ENCODE measurements at regions not wholly inside any gene's neighbourhood (a gene's known extent, or its start where the extent isn't known, plus 50 kb on each side); places are given as distances from the start of the nearest gene placed in this dataset.

GRCh38 chr4:121593760-121594159 lies 103.0 kb downstream of the ANXA5 start:
- no peak for TF ChIP-seq CTCF (IDR thresholded peaks at IDR 0.05; ENCODE audit: poor library complexity)
- TF ChIP-seq EZH2 (IDR thresholded peaks at IDR 0.05; ENCODE audit: borderline replicate concordance) = no peak
- no peak for TF ChIP-seq EZH2phosphoT487 (IDR thresholded peaks at IDR 0.05; ENCODE audit: low read depth, severe bottlenecking, unreplicated experiment)
